K562 (cell line): ENCODE measurements at regions not wholly inside any gene's neighbourhood (a gene's known extent, or its start where the extent isn't known, plus 50 kb on each side); places are given as distances from the start of the nearest gene placed in this dataset.
A peak's percentile ranks its signal among the peaks of the same experiment; 100 is the strongest.

Experiments used
- ATAC-seq: fragments of 200-7000 bp; cut with Tn5 transposase; 3 replicates; pipeline ENCODE4 v1.9.1; 2020; ENCODE audit warnings: moderate library complexity
- BruUV-seq: library from RNA; stranded (reverse); fragments of 400-500 nt; replicated peaks from 2 replicates; lab custom pipeline; 2021; lab: Mats Ljungman, UMichigan
- CTCF ChIA-PET: fragments of 300-600 bp; formaldehyde crosslinking; extraction: SDS; loops from one replicate; lab custom pipeline; 2021; ENCODE audit warnings: low intra/inter-chr PET ratio; lab: Yijun Ruan, JAX
- POLR2A ChIA-PET: fragments of 300-600, 350-650 bp; sonication (Branson Sonifier 250); formaldehyde crosslinking; extraction: SDS; loops from one replicate; lab custom pipeline; 2021; ENCODE audit warnings: antibody characterized with exemption, inconsistent platforms; lab: Yijun Ruan, JAX
- DNase-seq, 4 experiments: peaks; one replicate each; pipeline versions ENCODE4 v3.0.0 to v3.0.0-alpha.2; 2011 to 2018; ENCODE audit warnings: low spot score in 3 of 4, mixed read lengths in 3 of 4; ENCODE audit errors: extremely low read depth in 1 of 4
- FAIRE-seq: peaks from 2 replicates; lab custom pipeline; 2011; peaks lifted over from hg19 to GRCh38; lab: Jason Lieb, UNC
- H2AFZ ChIP-seq: 2 replicates; pipeline ENCODE4 v1.6.0; 2011; ENCODE audit warnings: low read depth, low read length, control low read depth, inconsistent platforms
- H3K27ac ChIP-seq: fragments of 200-600 bp; 3 replicates; pipeline ENCODE4 v1.8.0; 2011; ENCODE audit warnings: low read depth, mild to moderate bottlenecking, control low read depth, inconsistent platforms, low read length, moderate library complexity, mixed read lengths; ENCODE audit errors: extremely low read depth
- H3K27me3 ChIP-seq, 2 experiments: fragments of 300-600 bp in 1 of 2; 2 replicates in 1 of 2; 3 replicates in 1 of 2; pipeline versions ENCODE4 v1.6.0 to v1.8.0; 2011; ENCODE audit warnings: inconsistent platforms in 2 of 2, low read length in 2 of 2, mild to moderate bottlenecking in 1 of 2, mixed read lengths in 1 of 2, moderate library complexity in 1 of 2; ENCODE audit not compliant: control insufficient read depth in 2 of 2, insufficient read depth in 2 of 2
- H3K36me3 ChIP-seq: fragments of 300-600 bp; 3 replicates; pipeline ENCODE4 v1.8.0; 2011; ENCODE audit warnings: mild to moderate bottlenecking, low read length, inconsistent platforms; ENCODE audit not compliant: control insufficient read depth, insufficient read depth
- H3K4me1 ChIP-seq, 2 experiments: fragments of 200-600 bp in 1 of 2; replicated peaks in 1 of 2; 2 replicates in 1 of 2; 3 replicates in 1 of 2; pipeline versions ENCODE4 v1.5.1 to v1.8.0; 2011; ENCODE audit warnings: inconsistent platforms in 2 of 2, low read length in 2 of 2, mild to moderate bottlenecking in 1 of 2, mixed read lengths in 1 of 2, moderate library complexity in 1 of 2; ENCODE audit not compliant: control insufficient read depth in 2 of 2, insufficient read depth in 2 of 2
- H3K4me2 ChIP-seq: 2 replicates; pipeline ENCODE4 v1.6.1; 2011; ENCODE audit warnings: low read length, control low read depth, inconsistent platforms, mixed read lengths; ENCODE audit not compliant: insufficient read depth
- H3K4me3 ChIP-seq: fragments of 200-600 bp; sonication (generic), shearing (Covaris generic); 2 replicates; pipeline ENCODE4 v1.5.1; 2016; ENCODE audit warnings: control low read depth, inconsistent platforms
- H3K79me2 ChIP-seq: fragments of 200-600 bp; 3 replicates; pipeline ENCODE4 v1.8.0; 2011; ENCODE audit warnings: low read length, inconsistent platforms; ENCODE audit not compliant: control insufficient read depth, insufficient read depth
- H3K9ac ChIP-seq, 2 experiments: 2 replicates each; pipeline versions ENCODE4 v1.6.0 to v1.6.1; 2011; ENCODE audit warnings: low read depth in 2 of 2, low read length in 2 of 2, control low read depth in 1 of 2, inconsistent platforms in 1 of 2, mild to moderate bottlenecking in 1 of 2, mixed read lengths in 1 of 2; ENCODE audit not compliant: insufficient read depth in 1 of 2
- H3K9me1 ChIP-seq: one replicate; pipeline ENCODE4 v1.6.0; 2011; ENCODE audit warnings: inconsistent platforms, mild to moderate bottlenecking, low read length, moderate library complexity; ENCODE audit not compliant: control insufficient read depth, insufficient read depth
- H3K9me3 ChIP-seq: replicated peaks from 2 replicates; pipeline ENCODE4 v1.5.1; 2011; ENCODE audit warnings: low read depth, low read length, inconsistent platforms; ENCODE audit not compliant: control insufficient read depth, insufficient read depth
- H4K20me1 ChIP-seq: replicated peaks from 2 replicates; pipeline ENCODE4 v1.6.1; 2011; ENCODE audit warnings: low read length, inconsistent platforms, mixed read lengths; ENCODE audit not compliant: control insufficient read depth, insufficient read depth
- C11orf30 ChIP-seq: fragments of 450-650 bp; IDR thresholded peaks from 2 replicates; pipeline ENCODE4 v1.6.1; 2016; ENCODE audit warnings: low read depth, mild to moderate bottlenecking
- CHD4 ChIP-seq: fragments of 200-600 bp; sonication (generic); IDR thresholded peaks from 3 replicates; pipeline ENCODE4 v1.6.1; 2012; ENCODE audit warnings: low read depth, mild to moderate bottlenecking, mixed read lengths, low read length, inconsistent platforms; ENCODE audit not compliant: insufficient read depth, insufficient replicate concordance, poor library complexity, severe bottlenecking
- COPS2 ChIP-seq: fragments of 450-650 bp; conservative IDR thresholded peaks from 2 replicates; pipeline ENCODE4 v1.6.1; 2016; ENCODE audit warnings: mild to moderate bottlenecking, moderate library complexity
- ELF2 ChIP-seq: fragments of 250-450 bp; sonication (Bioruptor Pico); IDR thresholded peaks from 2 replicates; pipeline ENCODE4 v1.5.0; 2021; ENCODE audit warnings: mild to moderate bottlenecking
- HNRNPK ChIP-seq: fragments of 200-400 bp; formaldehyde crosslinking; IDR thresholded peaks from one replicate; pipeline ENCODE4 v1.6.1; 2018; ENCODE audit warnings: mild to moderate bottlenecking, low read depth, low read length; ENCODE audit not compliant: poor library complexity, severe bottlenecking
- KLF10 ChIP-seq: fragments of 250-450 bp; sonication (Bioruptor Pico); IDR thresholded peaks from 2 replicates; pipeline ENCODE4 v1.6.1; 2021; ENCODE audit warnings: matching md5 sums
- LEF1 ChIP-seq: fragments of 450-650 bp; IDR thresholded peaks from 2 replicates; pipeline ENCODE4 v1.6.1; 2016; ENCODE audit warnings: mild to moderate bottlenecking
- MLLT1 ChIP-seq, 2 experiments: fragments of 450-650 bp; IDR thresholded peaks; 2 replicates each; pipeline ENCODE4 v1.6.1; 2016
- PCBP2 ChIP-seq: fragments of 200-400 bp; formaldehyde crosslinking; IDR thresholded peaks from 2 replicates; pipeline ENCODE4 v1.6.1; 2018; ENCODE audit warnings: low read length, low read depth, mild to moderate bottlenecking, moderate library complexity; ENCODE audit not compliant: poor library complexity, severe bottlenecking
- RFX7 ChIP-seq: fragments of 250-450 bp; sonication (Bioruptor Pico); IDR thresholded peaks from 2 replicates; pipeline ENCODE4 v1.5.1; 2021; ENCODE audit warnings: mild to moderate bottlenecking
- STAT5A ChIP-seq: IDR thresholded peaks from 2 replicates; pipeline ENCODE4 v1.6.1; 2012; ENCODE audit warnings: low read length, inconsistent platforms, borderline replicate concordance
- TEAD4 ChIP-seq, 2 experiments: sonication (generic) in 1 of 2; formaldehyde crosslinking in 1 of 2; IDR thresholded peaks; 2 replicates each; pipeline versions ENCODE4 v1.6.1 to v1.8.0; 2012 to 2022; ENCODE audit warnings: borderline replicate concordance in 1 of 2, inconsistent platforms in 1 of 2, low read length in 1 of 2, mild to moderate bottlenecking in 1 of 2, missing genetic modification reagents in 1 of 2
- THRAP3 ChIP-seq: fragments of 450-650 bp; IDR thresholded peaks from 2 replicates; pipeline ENCODE4 v1.6.1; 2016; ENCODE audit warnings: mild to moderate bottlenecking, inconsistent platforms, borderline replicate concordance
- WGBS: fragments of 100-300 bp; shearing (Covaris generic); methylation state at CpG from one replicate; pipeline ENCODE4 v1.1.6; 2016; ENCODE audit warnings: low coverage, mixed read lengths; ENCODE audit not compliant: insufficient coverage; ENCODE audit errors: missing lambda C conversion rate; 5-methylcytosine and 5-hydroxymethylcytosine counted together
- in situ Hi-C: fragments of 300-500 bp; cut with MboI; formaldehyde crosslinking; loops from 4 replicates; pipeline ENCODE4 v1.15.0; 2018; ENCODE audit warnings: inconsistent platforms, mixed read lengths
- intact Hi-C: fragments of 100-400 bp; cut with micrococcal nuclease; formaldehyde crosslinking; loops from 2 replicates; pipeline ENCODE4 v1.14.2; 2022
- TF ChIP-seq, protein P1 (sequence below): fragments of 450-650 bp; IDR thresholded peaks from 2 replicates; pipeline ENCODE4 v1.6.1; 2018; ENCODE audit warnings: mild to moderate bottlenecking, low read depth; ENCODE audit not compliant: partially characterized antibody
- TF ChIP-seq, protein P2 (sequence below): fragments of 450-650 bp; IDR thresholded peaks from one replicate; pipeline ENCODE4 v1.6.1; 2018; ENCODE audit warnings: mild to moderate bottlenecking, moderate library complexity; ENCODE audit not compliant: partially characterized antibody

DNA sequence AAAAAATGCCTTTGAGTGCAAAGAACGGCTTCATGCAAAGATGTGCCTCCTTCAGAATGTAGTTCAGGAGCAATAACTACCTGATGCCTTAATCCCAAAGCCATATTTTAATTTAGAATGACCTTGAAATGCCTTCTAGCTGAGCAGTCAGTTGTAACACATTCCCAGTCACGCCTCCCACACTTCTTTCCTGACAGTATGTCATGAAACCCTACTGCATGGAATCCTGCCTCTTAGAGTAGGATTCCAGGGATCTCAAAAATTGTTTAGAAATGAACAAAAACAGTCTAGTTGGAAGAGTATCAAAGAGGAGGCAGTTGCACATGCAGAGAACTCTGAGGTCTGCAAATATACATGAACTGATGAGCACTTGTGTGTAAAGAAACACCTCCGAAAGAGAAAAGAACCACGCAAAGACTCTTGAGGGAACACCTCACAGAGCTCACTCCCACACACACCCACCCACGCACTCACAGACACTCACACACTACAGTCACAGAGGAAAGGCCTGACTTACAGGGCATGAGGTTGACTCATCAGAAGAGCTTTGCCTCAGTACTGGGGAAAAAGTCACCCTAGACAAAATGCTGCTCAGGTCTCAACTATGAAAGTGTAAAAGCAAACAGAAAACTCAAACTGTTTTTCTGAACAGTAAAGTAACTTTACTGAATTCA lies 77.4 kb downstream of the GGTLC2 start:
- ChIA-PET POLR2A (interaction anchor here (0.8 to 1.9 kb wide), 6 partner anchors 8 to 58 kb away, joined by 3 to 7 read pairs (median 5); no protein-coding TSS in a partner anchor), CTCF (interaction anchor here (1.2 to 2.3 kb wide), 3 partner anchors 24 to 258 kb away, joined by 3 to 14 read pairs (median 12); no protein-coding TSS in a partner anchor)
- BruUV-seq: no TSS peak
- no peaks in the 10 kb centered on the region for H4K20me1 ChIP-seq
- ATAC-seq (no peak), DNase-seq (peak in 2 of 4 experiments; percentile 57 to 67), FAIRE-seq (no peak)
- H2AFZ ChIP-seq: no peak overlapping the region
- H3K9me3 ChIP-seq: no peaks in the 10 kb centered on the region
- peaks cover 3% of the 10 kb centered on the region for H3K9me1 ChIP-seq
- no peak overlapping the region for H3K4me2 ChIP-seq
- peaks cover 0 to 25% of the 10 kb centered on the region in 2 experiments; a peak in 3 of 5 replicates for H3K4me1 ChIP-seq
- H3K79me2 ChIP-seq: no peaks in the 10 kb centered on the region
- 2% methylated on average over 5 of the region's 5 CpGs for WGBS
- no peak overlapping the region for H3K9ac ChIP-seq
- peaks cover 0 to 11% of the 10 kb centered on the region in 2 experiments; a peak in 2 of 5 replicates for H3K27me3 ChIP-seq
- in situ Hi-C loops: no loop called here
- no peaks in the 10 kb centered on the region for H3K36me3 ChIP-seq
- intact Hi-C loops: loop anchor here (2.0 to 5.0 kb wide), 7 partner anchors 50 to 515 kb away; no protein-coding TSS in a partner anchor
- no peak overlapping the region for H3K4me3 ChIP-seq
- no peak overlapping the region for H3K27ac ChIP-seq
- no peak for TF ChIP-seq MLLT1 (IDR thresholded peaks at IDR 0.05)
- TF ChIP-seq C11orf30: no peak
- no peak for TF ChIP-seq RFX7
- TF ChIP-seq TEAD4 (IDR thresholded peaks at IDR 0.05; ENCODE audit: low read length): peak; percentile 72
- TF ChIP-seq TEAD4 (CRISPR knock-in tag; IDR thresholded peaks at IDR 0.05; ENCODE audit: borderline replicate concordance): no peak
- no peak for TF ChIP-seq ELF2 (CRISPR knock-in tag)
- no peak for TF ChIP-seq LEF1
- TF ChIP-seq, protein P1, sequence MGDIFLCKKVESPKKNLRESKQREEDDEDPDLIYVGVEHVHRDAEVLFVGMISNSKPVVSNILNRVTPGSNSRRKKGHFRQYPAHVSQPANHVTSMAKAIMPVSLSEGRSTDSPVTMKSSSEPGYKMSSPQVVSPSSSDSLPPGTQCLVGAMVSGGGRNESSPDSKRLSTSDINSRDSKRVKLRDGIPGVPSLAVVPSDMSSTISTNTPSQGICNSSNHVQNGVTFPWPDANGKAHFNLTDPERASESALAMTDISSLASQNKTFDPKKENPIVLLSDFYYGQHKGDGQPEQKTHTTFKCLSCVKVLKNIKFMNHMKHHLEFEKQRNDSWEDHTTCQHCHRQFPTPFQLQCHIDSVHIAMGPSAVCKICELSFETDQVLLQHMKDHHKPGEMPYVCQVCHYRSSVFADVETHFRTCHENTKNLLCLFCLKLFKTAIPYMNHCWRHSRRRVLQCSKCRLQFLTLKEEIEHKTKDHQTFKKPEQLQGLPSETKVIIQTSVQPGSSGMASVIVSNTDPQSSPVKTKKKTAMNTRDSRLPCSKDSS: no peak
- TF ChIP-seq COPS2: no peak
- no peak for TF ChIP-seq KLF10
- TF ChIP-seq, protein P2, sequence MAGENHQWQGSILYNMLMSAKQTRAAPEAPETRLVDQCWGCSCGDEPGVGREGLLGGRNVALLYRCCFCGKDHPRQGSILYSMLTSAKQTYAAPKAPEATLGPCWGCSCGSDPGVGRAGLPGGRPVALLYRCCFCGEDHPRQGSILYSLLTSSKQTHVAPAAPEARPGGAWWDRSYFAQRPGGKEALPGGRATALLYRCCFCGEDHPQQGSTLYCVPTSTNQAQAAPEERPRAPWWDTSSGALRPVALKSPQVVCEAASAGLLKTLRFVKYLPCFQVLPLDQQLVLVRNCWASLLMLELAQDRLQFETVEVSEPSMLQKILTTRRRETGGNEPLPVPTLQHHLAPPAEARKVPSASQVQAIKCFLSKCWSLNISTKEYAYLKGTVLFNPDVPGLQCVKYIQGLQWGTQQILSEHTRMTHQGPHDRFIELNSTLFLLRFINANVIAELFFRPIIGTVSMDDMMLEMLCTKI: no peak
- 0 out of 2 replicates have a peak, but pooled peaks have one; percentile 16 for TF ChIP-seq STAT5A
- no peak for TF ChIP-seq CHD4
- TF ChIP-seq HNRNPK: no peak
- no peak for TF ChIP-seq THRAP3
- no peak for TF ChIP-seq PCBP2
